GM19452 (cell line): ENCODE measurements at regions not wholly inside any gene's neighbourhood (a gene's known extent, or its start where the extent isn't known, plus 50 kb on each side); places are given as distances from the start of the nearest gene placed in this dataset.

ENCODE experiments used
- ATAC-seq: cut with Tn5 transposase; IDR thresholded peaks from one replicate; pipeline ENCODE4 v1.9.1; 2021; ENCODE audit not compliant: unreplicated experiment

GRCh38 chr13:78341032-78341431 lies 262.3 kb downstream of the POU4F1 start:
- ATAC-seq = peak; percentile 84

DNA sequence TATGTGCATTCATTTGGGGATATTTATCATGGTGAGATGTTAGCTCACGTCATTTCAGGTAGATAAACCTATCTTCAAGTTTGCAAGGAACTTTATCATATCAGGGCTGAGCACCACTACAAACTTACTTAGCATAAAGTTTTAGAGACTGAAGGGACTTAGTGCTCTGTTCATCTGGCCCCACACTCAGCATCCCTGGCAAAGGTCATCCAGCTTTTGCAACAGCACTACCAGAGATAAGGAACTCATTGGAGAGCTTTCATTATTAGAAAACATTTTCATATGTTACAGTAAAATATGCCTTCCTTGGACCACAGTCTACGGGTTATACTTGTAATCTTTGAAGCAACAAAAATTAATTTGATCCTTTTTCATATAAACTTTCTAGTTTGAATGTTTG lies 263.4 kb downstream of the POU4F1 start:
- no peak for ATAC-seq

GRCh38 chr13:78334059-78334458 lies 269.3 kb downstream of the POU4F1 start:
- no peak for ATAC-seq

DNA sequence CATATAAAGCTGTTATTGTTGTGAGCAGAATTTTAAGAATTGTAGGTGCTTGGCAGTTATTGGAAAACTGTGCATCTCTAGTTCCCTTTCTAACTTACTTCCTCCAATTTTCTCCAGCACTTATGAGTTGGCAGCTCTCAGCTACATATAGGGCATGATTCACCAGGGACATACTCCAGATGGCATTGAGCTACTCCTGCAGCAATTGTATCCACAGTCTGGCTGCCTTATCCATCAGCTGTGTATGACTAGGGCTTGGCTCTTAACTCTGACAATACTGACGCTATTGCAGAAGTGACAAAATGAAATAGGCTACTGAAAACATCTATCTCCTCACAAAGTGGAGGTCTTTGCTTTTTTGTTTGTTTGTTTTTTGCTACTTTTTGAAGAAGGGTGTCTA lies 276.7 kb downstream of the POU4F1 start:
- no peak for ATAC-seq

GRCh38 chr13:78325585-78325984 lies 277.8 kb downstream of the POU4F1 start:
- ATAC-seq = no peak

GRCh38 chr13:78323848-78324247 lies 279.5 kb downstream of the POU4F1 start:
- no peak for ATAC-seq

DNA sequence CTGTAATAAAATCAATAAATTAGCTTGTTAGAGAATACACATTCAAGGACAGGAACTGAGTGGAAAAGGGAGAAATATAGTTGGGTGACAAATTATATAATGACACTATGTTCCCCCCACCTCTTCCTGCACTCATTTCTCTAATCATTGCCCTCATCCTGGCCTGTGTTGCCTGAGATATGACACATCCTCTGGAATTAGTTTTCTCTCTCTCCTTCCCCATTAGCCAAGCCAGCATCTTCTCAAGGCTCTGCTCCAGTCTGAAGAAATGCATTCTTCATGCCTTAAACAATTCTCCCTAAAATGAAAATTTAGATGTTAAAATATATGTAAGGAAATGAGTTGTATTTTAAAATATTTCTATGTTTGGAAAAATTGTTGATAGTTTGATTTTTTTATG lies 280.3 kb downstream of the POU4F1 start:
- no peak for ATAC-seq

DNA sequence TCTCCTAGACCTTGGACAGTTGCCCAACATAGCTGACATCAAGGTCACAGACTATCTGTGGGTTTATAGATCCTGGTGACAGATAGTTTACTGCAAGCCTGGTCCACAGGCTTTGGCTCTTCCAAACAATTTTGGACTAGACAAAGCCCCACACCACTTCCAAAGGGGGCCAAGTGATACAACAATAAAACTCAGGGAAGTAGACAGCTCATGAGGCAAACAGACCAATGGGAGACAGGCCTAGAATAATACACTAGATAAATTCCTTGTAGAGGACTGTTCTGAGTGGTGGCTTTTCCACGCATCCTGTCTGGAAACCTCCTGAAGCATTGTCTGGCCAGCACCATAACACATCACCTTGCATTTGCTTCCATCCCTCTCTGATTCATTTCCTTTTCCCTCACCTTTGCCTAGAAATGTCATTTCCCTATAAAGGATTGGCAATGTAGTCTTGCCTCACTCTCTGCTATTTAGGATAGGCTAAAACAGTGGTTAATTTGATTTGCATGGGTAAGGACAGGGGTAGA lies 284.2 kb downstream of the POU4F1 start:
- no peak for ATAC-seq

- no peak for ATAC-seq
Observed at GRCh38 chr13:78317030-78317429, 286.3 kb downstream of the POU4F1 start.

DNA sequence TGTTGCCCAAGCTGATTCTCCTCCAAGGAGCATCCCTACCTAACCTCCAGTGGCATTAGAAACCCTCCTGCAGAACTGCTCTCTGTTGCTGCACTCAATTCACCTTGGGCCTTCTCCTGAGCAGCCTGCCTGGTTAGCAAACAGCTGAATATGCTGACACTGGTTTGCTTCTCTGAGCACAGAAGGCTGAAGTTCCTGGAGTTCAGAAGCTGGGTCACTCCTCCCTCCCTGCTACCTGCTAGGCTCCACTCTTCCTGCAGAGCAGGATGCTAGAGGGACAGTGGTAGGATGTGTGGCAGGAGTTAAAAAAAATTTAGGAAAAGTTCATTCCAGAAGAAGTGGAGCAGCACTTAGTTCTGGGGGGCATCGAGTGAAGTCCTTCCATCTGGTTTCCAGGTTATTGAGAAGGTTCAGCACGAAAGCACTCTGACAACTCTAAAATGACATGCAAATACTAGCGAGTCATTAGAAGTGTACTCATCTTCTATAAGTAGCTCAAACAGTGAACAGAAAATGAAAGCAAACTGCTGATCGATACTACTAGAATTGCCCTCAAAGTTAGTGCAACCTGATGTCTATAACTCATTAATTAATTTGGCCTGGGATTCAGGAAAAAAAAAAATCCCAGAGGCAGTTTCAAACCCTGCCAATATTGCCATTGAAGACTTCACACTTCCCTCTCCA lies 293.7 kb downstream of the POU4F1 start:
- ATAC-seq = peak; percentile 86

DNA sequence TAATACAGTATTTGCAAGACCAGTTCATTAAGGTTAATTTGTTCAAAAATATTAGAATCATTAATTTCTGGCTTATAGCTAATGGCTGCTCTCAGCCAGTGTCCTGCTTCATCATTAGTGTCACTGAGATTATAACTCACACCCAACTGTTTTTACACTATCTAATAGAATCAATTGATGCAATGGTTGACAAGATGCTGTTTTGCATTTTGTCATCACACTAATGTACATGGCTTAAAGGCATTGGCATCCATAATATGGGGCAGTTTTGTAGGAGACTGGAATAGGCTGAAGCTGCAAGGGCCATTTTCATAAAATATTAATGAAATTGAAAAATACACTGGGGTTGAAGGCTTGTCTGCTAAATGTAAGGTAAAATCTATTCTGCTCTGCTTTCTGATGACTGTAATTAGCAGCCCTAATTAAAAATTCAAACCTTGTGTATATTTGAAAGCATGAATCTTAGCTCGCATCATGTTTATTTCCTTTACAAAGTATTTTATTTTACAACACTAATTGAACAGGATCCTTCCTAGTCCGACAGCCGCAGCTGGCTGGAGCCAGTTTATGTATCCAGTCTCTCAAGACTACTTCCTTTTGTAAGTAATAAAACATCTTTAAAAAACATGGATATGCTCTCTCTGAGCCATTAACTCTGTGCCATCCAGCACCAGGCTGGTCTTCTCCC lies 296.7 kb downstream of the POU4F1 start:
- ATAC-seq = no peak

DNA sequence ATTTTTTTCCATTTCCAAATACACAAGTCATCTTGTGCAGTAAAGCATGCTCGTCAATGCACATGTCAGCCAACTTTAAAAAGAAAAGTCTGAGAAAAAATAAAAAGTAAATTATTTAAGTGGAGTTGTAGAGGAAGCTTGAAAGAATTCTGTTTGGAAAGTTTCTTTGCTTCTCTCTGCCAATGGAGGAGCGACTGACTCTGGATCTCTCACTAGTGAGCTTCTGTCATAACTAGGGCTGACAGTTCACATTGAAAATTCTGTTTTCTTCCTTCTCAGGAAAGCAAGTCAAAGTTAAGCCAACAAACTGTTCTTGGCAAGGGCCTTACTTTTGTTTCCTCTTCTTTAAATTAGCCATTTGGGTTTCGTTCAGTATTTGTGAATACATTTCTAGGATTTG lies 298.2 kb downstream of the POU4F1 start:
- ATAC-seq = no peak

- peak; percentile 86 for ATAC-seq
Observed at GRCh38 chr13:78299832-78300623, 303.3 kb downstream of the POU4F1 start.

- ATAC-seq = no peak
Observed at GRCh38 chr13:78298657-78299056, 304.7 kb downstream of the POU4F1 start.

DNA sequence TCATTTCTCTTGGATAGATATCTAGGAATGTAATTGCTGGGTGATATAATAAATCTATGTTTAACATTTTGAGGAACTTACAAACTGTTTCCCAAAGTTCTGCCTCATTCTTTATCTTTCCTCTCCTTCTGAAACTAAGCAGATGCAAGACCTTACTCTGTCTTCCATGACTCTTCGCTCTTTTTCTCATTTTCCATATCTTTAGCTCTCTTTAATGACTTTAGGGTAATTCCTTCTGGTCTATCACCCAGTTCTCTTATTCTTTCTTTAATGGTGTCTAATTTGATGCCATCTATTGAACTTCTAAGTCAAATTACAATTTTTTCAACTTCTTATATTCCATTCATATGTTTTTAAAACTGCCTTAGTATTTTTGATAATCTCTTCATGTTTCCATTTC lies 316.6 kb downstream of the POU4F1 start:
- no peak for ATAC-seq

GRCh38 chr13:78265098-78265497 lies 338.3 kb downstream of the POU4F1 start:
- no peak for ATAC-seq

DNA sequence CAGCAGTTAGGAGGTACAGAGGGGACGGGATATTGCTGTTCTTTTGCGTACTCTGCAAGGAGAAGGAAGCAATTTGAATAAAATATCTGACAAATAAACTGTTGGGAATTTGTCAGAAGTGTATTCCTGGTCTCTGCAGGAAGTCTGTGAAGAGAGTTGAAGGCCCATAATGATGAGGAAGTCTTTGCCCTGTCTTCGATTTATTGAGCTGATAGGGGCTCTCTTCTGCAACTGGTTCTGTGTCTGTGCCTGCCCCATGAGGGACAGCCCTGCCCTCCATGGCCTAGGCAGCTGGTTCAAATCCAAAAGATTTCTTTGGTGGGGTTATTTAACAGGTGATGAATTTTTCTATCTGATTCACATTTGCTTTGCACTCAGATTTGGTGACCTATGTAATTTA lies 339.7 kb upstream of the EDNRB start:
- no peak for ATAC-seq

- no peak for ATAC-seq
Observed at GRCh38 chr13:78256484-78256883, 337.9 kb upstream of the EDNRB start.

- no peak for ATAC-seq
Observed at GRCh38 chr13:78254113-78254512, 335.5 kb upstream of the EDNRB start.

- no peak for ATAC-seq
Observed at GRCh38 chr13:78247362-78247761, 328.7 kb upstream of the EDNRB start.

- peak; percentile 69 for ATAC-seq
Observed at GRCh38 chr13:78241278-78241919, 322.8 kb upstream of the EDNRB start.
